H9 (cell line): ENCODE measurements at regions not wholly inside any gene's neighbourhood (a gene's known extent, or its start where the extent isn't known, plus 50 kb on each side); places are given as distances from the start of the nearest gene placed in this dataset.
A peak's percentile ranks its signal among the peaks of the same experiment; 100 is the strongest.

Source experiments
- DNase-seq: peaks from one replicate; pipeline ENCODE4 v3.0.0-alpha.2; 2017
- H2AFZ ChIP-seq: one replicate; pipeline ENCODE4 v1.6.1; 2013; ENCODE audit warnings: mild to moderate bottlenecking, low read length, control low read depth, moderate library complexity
- H2AK5ac ChIP-seq: 2 replicates; pipeline ENCODE4 v1.6.1; 2013; ENCODE audit warnings: low read length, control low read depth, mixed read lengths; ENCODE audit not compliant: insufficient read length
- H2BK120ac ChIP-seq: one replicate; pipeline ENCODE4 v1.6.1; 2013; ENCODE audit warnings: low read depth, mild to moderate bottlenecking, low read length, control low read depth, inconsistent platforms; ENCODE audit not compliant: poor library complexity, severe bottlenecking
- H2BK12ac ChIP-seq: 2 replicates; pipeline ENCODE4 v1.6.1; 2013; ENCODE audit warnings: low read length, control low read depth, mixed read lengths, low read depth; ENCODE audit not compliant: insufficient read length
- H2BK15ac ChIP-seq: 2 replicates; pipeline ENCODE4 v1.6.1; 2013; ENCODE audit warnings: low read depth, low read length, control low read depth
- H2BK20ac ChIP-seq: one replicate; pipeline ENCODE4 v1.6.1; 2013; ENCODE audit warnings: low read depth, mild to moderate bottlenecking, low read length, control low read depth, inconsistent platforms; ENCODE audit not compliant: poor library complexity, severe bottlenecking
- H2BK5ac ChIP-seq: 2 replicates; pipeline ENCODE4 v1.6.1; 2013; ENCODE audit warnings: low read length, control low read depth, mixed read lengths; ENCODE audit not compliant: insufficient read length
- H3K14ac ChIP-seq: 2 replicates; pipeline ENCODE4 v1.6.1; 2013; ENCODE audit warnings: low read length, control low read depth; ENCODE audit not compliant: insufficient read depth
- H3K18ac ChIP-seq: 2 replicates; pipeline ENCODE4 v1.6.1; 2013; ENCODE audit warnings: low read depth, mild to moderate bottlenecking, mixed read lengths, low read length, control low read depth; ENCODE audit not compliant: insufficient read length
- H3K23ac ChIP-seq: 2 replicates; pipeline ENCODE4 v1.6.1; 2013; ENCODE audit warnings: low read length, control low read depth, mixed read lengths, low read depth; ENCODE audit not compliant: insufficient read length
- H3K23me2 ChIP-seq: 2 replicates; pipeline ENCODE4 v1.6.1; 2013; ENCODE audit warnings: low read depth, mild to moderate bottlenecking, mixed read lengths, low read length, control low read depth; ENCODE audit not compliant: insufficient read length, poor library complexity, severe bottlenecking
- H3K27ac ChIP-seq: 2 replicates; pipeline ENCODE4 v1.5.1; 2013; ENCODE audit warnings: low read length, control low read depth, mixed read lengths, low read depth; ENCODE audit not compliant: insufficient read length
- H3K27me3 ChIP-seq: 2 replicates; pipeline ENCODE4 v1.6.1; 2013; ENCODE audit warnings: low read length, control low read depth, inconsistent platforms; ENCODE audit not compliant: insufficient read depth
- H3K4ac ChIP-seq: 2 replicates; pipeline ENCODE4 v1.6.1; 2013; ENCODE audit warnings: low read depth, mild to moderate bottlenecking, control low read depth, inconsistent platforms, low read length, moderate library complexity
- H3K4me1 ChIP-seq: 2 replicates; pipeline ENCODE4 v1.6.1; 2013; ENCODE audit warnings: low read length, control low read depth, inconsistent platforms; ENCODE audit not compliant: insufficient read depth
- H3K4me2 ChIP-seq: 2 replicates; pipeline ENCODE4 v1.6.1; 2013; ENCODE audit warnings: low read length, control low read depth, mixed read lengths; ENCODE audit not compliant: insufficient read length, insufficient read depth
- H3K56ac ChIP-seq: 2 replicates; pipeline ENCODE4 v1.6.1; 2013; ENCODE audit warnings: low read depth, mild to moderate bottlenecking, mixed read lengths, low read length, control low read depth; ENCODE audit not compliant: insufficient read length
- H3K79me1 ChIP-seq: 2 replicates; pipeline ENCODE4 v1.6.1; 2013; ENCODE audit warnings: low read depth, mild to moderate bottlenecking, moderate library complexity, low read length, control low read depth, inconsistent platforms; ENCODE audit not compliant: insufficient read depth, poor library complexity, severe bottlenecking
- H3K79me2 ChIP-seq: 2 replicates; pipeline ENCODE4 v1.6.1; 2013; ENCODE audit warnings: low read length, control low read depth, inconsistent platforms; ENCODE audit not compliant: insufficient read depth
- H3K9ac ChIP-seq: 2 replicates; pipeline ENCODE4 v1.6.1; 2013; ENCODE audit warnings: low read length, control low read depth, mixed read lengths; ENCODE audit not compliant: insufficient read length; ENCODE audit errors: extremely low read depth
- H3K9me3 ChIP-seq: one replicate; pipeline ENCODE4 v1.6.1; 2013; ENCODE audit warnings: low read depth, low read length, inconsistent platforms; ENCODE audit not compliant: control insufficient read depth
- H3T11ph ChIP-seq: one replicate; pipeline ENCODE4 v1.6.1; 2013; ENCODE audit warnings: mild to moderate bottlenecking, low read length, control low read depth, inconsistent platforms
- H4K20me1 ChIP-seq: one replicate; pipeline ENCODE4 v1.6.1; 2013; ENCODE audit not compliant: control insufficient read depth, insufficient read length, insufficient read depth
- H4K5ac ChIP-seq: 2 replicates; pipeline ENCODE4 v1.6.1; 2013; ENCODE audit warnings: low read depth, mild to moderate bottlenecking, mixed read lengths, low read length, control low read depth; ENCODE audit not compliant: insufficient read length
- H4K8ac ChIP-seq: replicated peaks from 2 replicates; pipeline ENCODE4 v1.6.1; 2013; ENCODE audit warnings: low read length, control low read depth, mixed read lengths, low read depth; ENCODE audit not compliant: insufficient read length
- H4K91ac ChIP-seq: 2 replicates; pipeline ENCODE4 v1.6.1; 2013; ENCODE audit warnings: low read depth, mild to moderate bottlenecking, moderate library complexity, mixed read lengths, low read length, control low read depth; ENCODE audit not compliant: insufficient read length
- H3K27ac Mint-ChIP-seq, 3 experiments: 2 replicates in 2 of 3; 3 replicates in 1 of 3; pipeline ENCODE4 v1.8.0; 2020 to 2021; ENCODE audit warnings: mixed read lengths in 3 of 3, mild to moderate bottlenecking in 1 of 3, moderate library complexity in 1 of 3
- H3K27me3 Mint-ChIP-seq: 2 replicates; pipeline ENCODE4 v1.8.0; 2021; ENCODE audit warnings: low read depth, mild to moderate bottlenecking, moderate library complexity, mixed read lengths
- H3K36me3 Mint-ChIP-seq, 3 experiments: 2 replicates in 2 of 3; 3 replicates in 1 of 3; pipeline ENCODE4 v1.8.0; 2020 to 2021; ENCODE audit warnings: low read depth in 3 of 3, mixed read lengths in 3 of 3; ENCODE audit not compliant: insufficient read depth in 1 of 3
- H3K4me1 Mint-ChIP-seq, 2 experiments: 2 replicates each; pipeline ENCODE4 v1.8.0; 2020; ENCODE audit warnings: mixed read lengths in 2 of 2
- H3K4me3 Mint-ChIP-seq, 2 experiments: 2 replicates in 1 of 2; 3 replicates in 1 of 2; pipeline ENCODE4 v1.8.0; 2020 to 2021; ENCODE audit warnings: mild to moderate bottlenecking in 2 of 2, mixed read lengths in 2 of 2, moderate library complexity in 1 of 2
- H3K9me3 Mint-ChIP-seq, 2 experiments: 2 replicates in 1 of 2; 3 replicates in 1 of 2; pipeline ENCODE4 v1.8.0; 2020; ENCODE audit warnings: mild to moderate bottlenecking in 2 of 2, mixed read lengths in 2 of 2, moderate library complexity in 1 of 2
- WGBS: extraction: QIAGEN DNeasy Blood & Tissue Kit; methylation state at CpG from one replicate; pipeline ENCODE4 v1.1.7; 2013; ENCODE audit warnings: missing lambda C conversion rate, low lambda C conversion rate, mixed read lengths; ENCODE audit not compliant: insufficient read length; ENCODE audit errors: extremely low coverage; 5-methylcytosine and 5-hydroxymethylcytosine counted together
- TF ChIP-seq, protein P1 (sequence below): fragments of 200-600 bp; sonication (generic); conservative IDR thresholded peaks from 3 replicates; pipeline ENCODE4 v1.8.0; 2021; ENCODE audit warnings: antibody characterized with exemption, mild to moderate bottlenecking

DNA sequence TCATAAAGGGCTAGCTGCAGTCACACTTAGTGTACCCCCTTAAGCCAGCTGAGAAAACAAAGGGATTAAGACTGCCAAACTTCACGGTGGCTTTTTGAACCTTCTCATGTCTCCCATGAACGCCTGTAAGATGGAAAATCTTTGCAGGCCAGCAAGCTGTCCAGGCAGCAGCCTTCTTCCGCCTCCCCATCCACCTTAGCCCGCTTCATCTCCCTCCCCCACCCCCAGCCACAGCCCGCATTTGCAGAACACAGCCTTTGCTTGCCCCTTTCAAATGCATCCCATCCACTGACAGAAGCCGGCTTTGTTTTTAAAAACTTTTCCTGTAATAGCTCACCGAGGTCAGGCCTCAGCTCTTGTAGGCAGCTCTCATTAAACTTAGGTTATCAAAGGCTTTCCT, 113.8 kb upstream of the FAM9B start:
- H4K8ac ChIP-seq = no peak overlapping the region
- no peak overlapping the region for H3T11ph ChIP-seq
- H4K20me1 ChIP-seq = no peaks in the 10 kb centered on the region
- Mint-ChIP-seq H3K36me3 (peaks cover 9 to 13% (median 11%) of the 10 kb centered on the region in 3 experiments; a peak in 6 of 7 replicates), H3K4me1 (peaks cover 54 to 60% of the 10 kb centered on the region in 2 experiments), H3K9me3 (peaks cover 16 to 57% of the 10 kb centered on the region in 2 experiments), H3K27me3 (peaks cover 1% of the 10 kb centered on the region), H3K27ac (peak overlapping the region in 1 of 3 experiments; percentile 96; a peak in 3 of 7 replicates), H3K4me3 (peak overlapping the region; percentile 22 to 55; a peak in 2 of 5 replicates)
- no peak overlapping the region for H2BK120ac ChIP-seq
- DNase-seq = peak; percentile 73
- H2BK5ac ChIP-seq = no peak overlapping the region
- no peak overlapping the region for H3K56ac ChIP-seq
- TF ChIP-seq, protein P1, sequence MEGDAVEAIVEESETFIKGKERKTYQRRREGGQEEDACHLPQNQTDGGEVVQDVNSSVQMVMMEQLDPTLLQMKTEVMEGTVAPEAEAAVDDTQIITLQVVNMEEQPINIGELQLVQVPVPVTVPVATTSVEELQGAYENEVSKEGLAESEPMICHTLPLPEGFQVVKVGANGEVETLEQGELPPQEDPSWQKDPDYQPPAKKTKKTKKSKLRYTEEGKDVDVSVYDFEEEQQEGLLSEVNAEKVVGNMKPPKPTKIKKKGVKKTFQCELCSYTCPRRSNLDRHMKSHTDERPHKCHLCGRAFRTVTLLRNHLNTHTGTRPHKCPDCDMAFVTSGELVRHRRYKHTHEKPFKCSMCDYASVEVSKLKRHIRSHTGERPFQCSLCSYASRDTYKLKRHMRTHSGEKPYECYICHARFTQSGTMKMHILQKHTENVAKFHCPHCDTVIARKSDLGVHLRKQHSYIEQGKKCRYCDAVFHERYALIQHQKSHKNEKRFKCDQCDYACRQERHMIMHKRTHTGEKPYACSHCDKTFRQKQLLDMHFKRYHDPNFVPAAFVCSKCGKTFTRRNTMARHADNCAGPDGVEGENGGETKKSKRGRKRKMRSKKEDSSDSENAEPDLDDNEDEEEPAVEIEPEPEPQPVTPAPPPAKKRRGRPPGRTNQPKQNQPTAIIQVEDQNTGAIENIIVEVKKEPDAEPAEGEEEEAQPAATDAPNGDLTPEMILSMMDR = no peak
- H2AFZ ChIP-seq = no peak overlapping the region
- no peak overlapping the region; the same call in 1 of the 2 replicates for H3K14ac ChIP-seq
- H2BK20ac ChIP-seq = peak overlapping the region; percentile 32
- H3K79me1 ChIP-seq = no peaks in the 10 kb centered on the region
- peak overlapping the region; percentile 35 for H3K4me2 ChIP-seq
- peaks cover 13% of the 10 kb centered on the region for H3K4me1 ChIP-seq
- H3K27ac ChIP-seq = no peak overlapping the region
- no peaks in the 10 kb centered on the region for H3K23me2 ChIP-seq
- no peak overlapping the region for H4K91ac ChIP-seq
- no CpG with 5 or more reads among the region's 7 CpGs for WGBS
- H3K4ac ChIP-seq = no peak overlapping the region
- 0 out of 2 replicates have a peak, but pooled peaks cover 2% of the 10 kb centered on the region for H3K27me3 ChIP-seq
- H4K5ac ChIP-seq = no peak overlapping the region
- H3K23ac ChIP-seq = no peak overlapping the region
- H3K9ac ChIP-seq = no peak overlapping the region
- H2BK15ac ChIP-seq = no peak overlapping the region
- H3K9me3 ChIP-seq = peaks cover 22% of the 10 kb centered on the region
- no peak overlapping the region for H2AK5ac ChIP-seq
- peak overlapping the region; percentile 47 for H3K18ac ChIP-seq
- H2BK12ac ChIP-seq = no peak overlapping the region
- H3K79me2 ChIP-seq = no peaks in the 10 kb centered on the region
